ENCODE measurements at regions not wholly inside any gene's neighbourhood (a gene's known extent, or its start where the extent isn't known, plus 50 kb on each side); places are given as distances from the start of the nearest gene placed in this dataset.
"Not testable (repeated sequence)": the region's sequence is repeated elsewhere in the genome, so short reads cannot be mapped to it uniquely, and the experiment has no call there.

GRCh38 chr3:67252906-67253305 lies 254.8 kb downstream of the KBTBD8 start:
- TF ChIP-seq POLR2A (IDR thresholded peaks at IDR 0.05; ENCODE audit: low read depth, low read length); TAF1 (IDR thresholded peaks at IDR 0.05; ENCODE audit: borderline replicate concordance, low read depth, low read length); POLR2AphosphoS5 (IDR thresholded peaks at IDR 0.05; ENCODE audit: low read depth, low read length): not testable (repeated sequence)
